GM23338 (cell line): ENCODE measurements at regions not wholly inside any gene's neighbourhood (a gene's known extent, or its start where the extent isn't known, plus 50 kb on each side); places are given as distances from the start of the nearest gene placed in this dataset.

Experiments used
- CREB1 ChIP-seq: fragments of 250-450 bp; sonication (Bioruptor Pico); IDR thresholded peaks from 2 replicates; pipeline ENCODE4 v1.5.0; 2020; ENCODE audit warnings: low read depth, mild to moderate bottlenecking, moderate library complexity
- CTCF ChIP-seq, 2 experiments: fragments of 200-600 bp in 1 of 2; sonication (generic) in 1 of 2; conservative IDR thresholded peaks; 2 replicates each; pipeline versions ENCODE4 v1.5.1 to v1.6.1; 2016 to 2017; ENCODE audit warnings: antibody characterized with exemption in 2 of 2, low read depth in 2 of 2, mild to moderate bottlenecking in 2 of 2, moderate library complexity in 1 of 2
- EZH2 ChIP-seq: fragments of 200-600 bp; sonication (generic); IDR thresholded peaks from one replicate; pipeline ENCODE4 v1.8.0; 2017; ENCODE audit warnings: antibody characterized with exemption, mild to moderate bottlenecking, low read depth; ENCODE audit not compliant: unreplicated experiment
- EZH2phosphoT487 ChIP-seq: fragments of 200-600 bp; sonication (generic); IDR thresholded peaks from one replicate; pipeline ENCODE4 v1.8.1; 2018; ENCODE audit warnings: antibody characterized with exemption; ENCODE audit not compliant: unreplicated experiment
- POLR2AphosphoS5 ChIP-seq: IDR thresholded peaks from 2 replicates; pipeline ENCODE4 v1.6.1; 2016; ENCODE audit warnings: antibody characterized with exemption, low read depth
- STAT1 ChIP-seq: IDR thresholded peaks from one replicate; pipeline ENCODE4 v1.6.1; 2016; ENCODE audit warnings: antibody characterized with exemption; ENCODE audit not compliant: unreplicated experiment
- ZNF114 ChIP-seq: fragments of 250-450 bp; sonication (Bioruptor Pico); IDR thresholded peaks from 2 replicates; pipeline ENCODE4 v1.5.0; 2020; ENCODE audit warnings: mild to moderate bottlenecking, moderate library complexity
- TF ChIP-seq, protein P1 (sequence below): fragments of 250-450 bp; sonication (Bioruptor Pico); IDR thresholded peaks from 2 replicates; pipeline ENCODE4 v1.5.0; 2020; ENCODE audit warnings: mild to moderate bottlenecking, moderate library complexity

GRCh38 chr10:8306685-8307364 lies 252.3 kb downstream of the GATA3 start:
- TF ChIP-seq EZH2 (no peak), CTCF (conservative IDR thresholded peaks at IDR 0.05; ENCODE audit: low read depth in 2 of 2) (no peak), CREB1 (CRISPR knock-in tag) (no peak), STAT1 (no peak), EZH2phosphoT487 (no peak), POLR2AphosphoS5 (no peak), ZNF114 (CRISPR knock-in tag) (no peak)
- TF ChIP-seq, protein P1, sequence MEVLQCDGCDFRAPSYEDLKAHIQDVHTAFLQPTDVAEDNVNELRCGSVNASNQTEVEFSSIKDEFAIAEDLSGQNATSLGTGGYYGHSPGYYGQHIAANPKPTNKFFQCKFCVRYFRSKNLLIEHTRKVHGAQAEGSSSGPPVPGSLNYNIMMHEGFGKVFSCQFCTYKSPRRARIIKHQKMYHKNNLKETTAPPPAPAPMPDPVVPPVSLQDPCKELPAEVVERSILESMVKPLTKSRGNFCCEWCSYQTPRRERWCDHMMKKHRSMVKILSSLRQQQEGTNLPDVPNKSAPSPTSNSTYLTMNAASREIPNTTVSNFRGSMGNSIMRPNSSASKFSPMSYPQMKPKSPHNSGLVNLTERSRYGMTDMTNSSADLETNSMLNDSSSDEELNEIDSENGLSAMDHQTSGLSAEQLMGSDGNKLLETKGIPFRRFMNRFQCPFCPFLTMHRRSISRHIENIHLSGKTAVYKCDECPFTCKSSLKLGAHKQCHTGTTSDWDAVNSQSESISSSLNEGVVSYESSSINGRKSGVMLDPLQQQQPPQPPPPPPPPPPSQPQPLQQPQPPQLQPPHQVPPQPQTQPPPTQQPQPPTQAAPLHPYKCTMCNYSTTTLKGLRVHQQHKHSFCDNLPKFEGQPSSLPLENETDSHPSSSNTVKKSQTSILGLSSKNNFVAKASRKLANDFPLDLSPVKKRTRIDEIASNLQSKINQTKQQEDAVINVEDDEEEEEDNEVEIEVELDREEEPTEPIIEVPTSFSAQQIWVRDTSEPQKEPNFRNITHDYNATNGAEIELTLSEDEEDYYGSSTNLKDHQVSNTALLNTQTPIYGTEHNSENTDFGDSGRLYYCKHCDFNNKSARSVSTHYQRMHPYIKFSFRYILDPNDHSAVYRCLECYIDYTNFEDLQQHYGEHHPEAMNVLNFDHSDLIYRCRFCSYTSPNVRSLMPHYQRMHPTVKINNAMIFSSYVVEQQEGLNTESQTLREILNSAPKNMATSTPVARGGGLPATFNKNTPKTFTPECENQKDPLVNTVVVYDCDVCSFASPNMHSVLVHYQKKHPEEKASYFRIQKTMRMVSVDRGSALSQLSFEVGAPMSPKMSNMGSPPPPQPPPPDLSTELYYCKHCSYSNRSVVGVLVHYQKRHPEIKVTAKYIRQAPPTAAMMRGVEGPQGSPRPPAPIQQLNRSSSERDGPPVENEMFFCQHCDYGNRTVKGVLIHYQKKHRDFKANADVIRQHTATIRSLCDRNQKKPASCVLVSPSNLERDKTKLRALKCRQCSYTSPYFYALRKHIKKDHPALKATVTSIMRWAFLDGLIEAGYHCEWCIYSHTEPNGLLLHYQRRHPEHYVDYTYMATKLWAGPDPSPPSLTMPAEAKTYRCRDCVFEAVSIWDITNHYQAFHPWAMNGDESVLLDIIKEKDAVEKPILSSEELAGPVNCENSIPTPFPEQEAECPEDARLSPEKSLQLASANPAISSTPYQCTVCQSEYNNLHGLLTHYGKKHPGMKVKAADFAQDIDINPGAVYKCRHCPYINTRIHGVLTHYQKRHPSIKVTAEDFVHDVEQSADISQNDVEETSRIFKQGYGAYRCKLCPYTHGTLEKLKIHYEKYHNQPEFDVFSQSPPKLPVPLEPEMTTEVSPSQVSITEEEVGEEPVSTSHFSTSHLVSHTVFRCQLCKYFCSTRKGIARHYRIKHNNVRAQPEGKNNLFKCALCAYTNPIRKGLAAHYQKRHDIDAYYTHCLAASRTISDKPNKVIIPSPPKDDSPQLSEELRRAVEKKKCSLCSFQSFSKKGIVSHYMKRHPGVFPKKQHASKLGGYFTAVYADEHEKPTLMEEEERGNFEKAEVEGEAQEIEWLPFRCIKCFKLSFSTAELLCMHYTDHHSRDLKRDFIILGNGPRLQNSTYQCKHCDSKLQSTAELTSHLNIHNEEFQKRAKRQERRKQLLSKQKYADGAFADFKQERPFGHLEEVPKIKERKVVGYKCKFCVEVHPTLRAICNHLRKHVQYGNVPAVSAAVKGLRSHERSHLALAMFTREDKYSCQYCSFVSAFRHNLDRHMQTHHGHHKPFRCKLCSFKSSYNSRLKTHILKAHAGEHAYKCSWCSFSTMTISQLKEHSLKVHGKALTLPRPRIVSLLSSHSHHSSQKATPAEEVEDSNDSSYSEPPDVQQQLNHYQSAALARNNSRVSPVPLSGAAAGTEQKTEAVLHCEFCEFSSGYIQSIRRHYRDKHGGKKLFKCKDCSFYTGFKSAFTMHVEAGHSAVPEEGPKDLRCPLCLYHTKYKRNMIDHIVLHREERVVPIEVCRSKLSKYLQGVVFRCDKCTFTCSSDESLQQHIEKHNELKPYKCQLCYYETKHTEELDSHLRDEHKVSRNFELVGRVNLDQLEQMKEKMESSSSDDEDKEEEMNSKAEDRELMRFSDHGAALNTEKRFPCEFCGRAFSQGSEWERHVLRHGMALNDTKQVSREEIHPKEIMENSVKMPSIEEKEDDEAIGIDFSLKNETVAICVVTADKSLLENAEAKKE: no peak
